WI38 (cell line): ENCODE measurements at regions not wholly inside any gene's neighbourhood (a gene's known extent, or its start where the extent isn't known, plus 50 kb on each side); places are given as distances from the start of the nearest gene placed in this dataset.

Experiments used
- H3K4me3 ChIP-seq: 2 replicates; pipeline ENCODE4 v1.5.1; 2011; ENCODE audit warnings: low read depth, mild to moderate bottlenecking, control low read depth, low read length
- CTCF ChIP-seq: IDR thresholded peaks from 2 replicates; pipeline ENCODE4 v1.5.1; 2012; ENCODE audit warnings: low read depth, mild to moderate bottlenecking, control low read depth, low read length

GRCh38 chr1:222066539-222066938 lies 324.6 kb upstream of the DUSP10 start:
- H3K4me3 ChIP-seq, result no peak overlapping the region
- no peak for TF ChIP-seq CTCF

- TF ChIP-seq CTCF, result no peak
Observed at GRCh38 chr1:222065234-222065633, 323.3 kb upstream of the DUSP10 start.

GRCh38 chr1:222064388-222065211 lies 322.7 kb upstream of the DUSP10 start:
- no peak overlapping the region for H3K4me3 ChIP-seq
- no peak for TF ChIP-seq CTCF

More at GRCh38 chr1:222065234-222065633, 323.3 kb upstream of the DUSP10 start:
- H3K4me3 ChIP-seq, result no peak overlapping the region

GRCh38 chr1:222062640-222063039 lies 320.8 kb upstream of the DUSP10 start:
- H3K4me3 ChIP-seq, result no peak overlapping the region
- TF ChIP-seq CTCF, result no peak

- TF ChIP-seq CTCF, result no peak
- no peak overlapping the region for H3K4me3 ChIP-seq
Observed at GRCh38 chr1:222061711-222062359, 319.9 kb upstream of the DUSP10 start.

GRCh38 chr1:222060210-222060916 lies 318.5 kb upstream of the DUSP10 start:
- H3K4me3 ChIP-seq, result no peak overlapping the region
- no peak for TF ChIP-seq CTCF
